Endothelial cell of umbilical vein (primary cell): ENCODE measurements at regions not wholly inside any gene's neighbourhood (a gene's known extent, or its start where the extent isn't known, plus 50 kb on each side); places are given as distances from the start of the nearest gene placed in this dataset.
"Not testable (repeated sequence)": the region's sequence is repeated elsewhere in the genome, so short reads cannot be mapped to it uniquely, and the experiment has no call there.

ENCODE experiments used
- EZH2 ChIP-seq: IDR thresholded peaks from 2 replicates; pipeline ENCODE4 v1.6.1; 2012; ENCODE audit warnings: borderline replicate concordance, low read depth, mild to moderate bottlenecking, moderate library complexity, low read length, inconsistent platforms; ENCODE audit not compliant: severe bottlenecking
- GATA2 ChIP-seq: IDR thresholded peaks from 2 replicates; pipeline ENCODE4 v1.7.0; 2011; ENCODE audit warnings: low read depth, mild to moderate bottlenecking, moderate library complexity, mixed read lengths, low read length; ENCODE audit not compliant: insufficient read length, insufficient read depth
- JUN ChIP-seq: IDR thresholded peaks from 2 replicates; pipeline ENCODE4 v1.6.1; 2011; ENCODE audit warnings: borderline replicate concordance, low read depth; ENCODE audit not compliant: insufficient read length, insufficient read depth
- MYC ChIP-seq: IDR thresholded peaks from one replicate; pipeline ENCODE4 v1.6.1; 2011; ENCODE audit warnings: mild to moderate bottlenecking, low read depth, low read length
- POLR2A ChIP-seq: IDR thresholded peaks from 2 replicates; pipeline ENCODE4 v1.6.1; 2012; ENCODE audit warnings: low read depth, mild to moderate bottlenecking, control low read depth, low read length
- POLR2AphosphoS5 ChIP-seq: IDR thresholded peaks from 2 replicates; pipeline ENCODE4 v1.6.1; 2012; ENCODE audit warnings: low read depth, mild to moderate bottlenecking, control low read depth, low read length, moderate library complexity; ENCODE audit not compliant: insufficient read depth
- TF ChIP-seq, protein P1 (sequence below), 2 donors: IDR thresholded peaks; 1 replicate in 1 of 2; 2 replicates in 1 of 2; pipeline ENCODE4 v1.5.1; 2011; ENCODE audit warnings: low read length in 2 of 2, mild to moderate bottlenecking in 2 of 2, moderate library complexity in 2 of 2, control low read depth in 1 of 2, inconsistent platforms in 1 of 2, low read depth in 1 of 2; ENCODE audit not compliant: insufficient read depth in 1 of 2; ENCODE audit errors: extremely low read depth in 1 of 2

DNA sequence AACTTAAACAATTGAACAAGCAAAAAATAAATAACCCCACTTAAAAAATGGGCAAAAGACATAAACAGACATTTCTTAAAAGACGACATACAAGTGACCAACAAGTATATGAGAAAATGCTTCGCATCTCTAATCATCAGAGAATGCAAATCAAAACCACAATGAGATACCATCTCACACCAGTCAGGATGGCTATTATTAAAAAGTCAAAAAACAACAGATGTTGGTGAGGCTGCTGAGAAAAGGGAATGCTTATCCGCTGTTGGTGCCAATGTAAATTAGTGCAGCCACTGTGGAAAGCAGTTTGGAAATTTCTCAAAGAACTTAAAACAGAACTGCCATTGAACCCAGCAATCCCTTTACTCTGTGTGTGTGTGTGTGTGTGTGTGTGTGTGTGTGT lies 122.2 kb upstream of the TGFBR2 start:
- TF ChIP-seq, protein P1, sequence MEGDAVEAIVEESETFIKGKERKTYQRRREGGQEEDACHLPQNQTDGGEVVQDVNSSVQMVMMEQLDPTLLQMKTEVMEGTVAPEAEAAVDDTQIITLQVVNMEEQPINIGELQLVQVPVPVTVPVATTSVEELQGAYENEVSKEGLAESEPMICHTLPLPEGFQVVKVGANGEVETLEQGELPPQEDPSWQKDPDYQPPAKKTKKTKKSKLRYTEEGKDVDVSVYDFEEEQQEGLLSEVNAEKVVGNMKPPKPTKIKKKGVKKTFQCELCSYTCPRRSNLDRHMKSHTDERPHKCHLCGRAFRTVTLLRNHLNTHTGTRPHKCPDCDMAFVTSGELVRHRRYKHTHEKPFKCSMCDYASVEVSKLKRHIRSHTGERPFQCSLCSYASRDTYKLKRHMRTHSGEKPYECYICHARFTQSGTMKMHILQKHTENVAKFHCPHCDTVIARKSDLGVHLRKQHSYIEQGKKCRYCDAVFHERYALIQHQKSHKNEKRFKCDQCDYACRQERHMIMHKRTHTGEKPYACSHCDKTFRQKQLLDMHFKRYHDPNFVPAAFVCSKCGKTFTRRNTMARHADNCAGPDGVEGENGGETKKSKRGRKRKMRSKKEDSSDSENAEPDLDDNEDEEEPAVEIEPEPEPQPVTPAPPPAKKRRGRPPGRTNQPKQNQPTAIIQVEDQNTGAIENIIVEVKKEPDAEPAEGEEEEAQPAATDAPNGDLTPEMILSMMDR (IDR thresholded peaks at IDR 0.05; ENCODE audit: extremely low read depth in 1 of 2, insufficient read depth in 1 of 2, low read depth in 1 of 2, low read length in 2 of 2) = not testable (repeated sequence)
- TF ChIP-seq EZH2, MYC, POLR2AphosphoS5, POLR2A, GATA2, JUN: not testable (repeated sequence)
